ENCODE measurements at regions not wholly inside any gene's neighbourhood (a gene's known extent, or its start where the extent isn't known, plus 50 kb on each side); places are given as distances from the start of the nearest gene placed in this dataset.

- TF ChIP-seq CTCF (IDR thresholded peaks at IDR 0.05): no peak
- TF ChIP-seq ELF1 (IDR thresholded peaks at IDR 0.05): no peak
- TF ChIP-seq TCF12 (IDR thresholded peaks at IDR 0.05): no peak
- TF ChIP-seq MXI1 (IDR thresholded peaks at IDR 0.05; ENCODE audit: low read depth, low read length): no peak
- TF ChIP-seq NRF1 (IDR thresholded peaks at IDR 0.05; ENCODE audit: low read depth, low read length): no peak
- no peak for TF ChIP-seq POLR2AphosphoS5 (IDR thresholded peaks at IDR 0.05; ENCODE audit: low read depth, low read length)
- TF ChIP-seq FOXJ3 (CRISPR knock-in tag; IDR thresholded peaks at IDR 0.05): no peak
- no peak for TF ChIP-seq EZH2phosphoT487 (IDR thresholded peaks at IDR 0.05; ENCODE audit: borderline replicate concordance, low read depth)
- TF ChIP-seq GABPA (IDR thresholded peaks at IDR 0.05; ENCODE audit: low read depth): no peak
- TF ChIP-seq USF2 (IDR thresholded peaks at IDR 0.05; ENCODE audit: borderline replicate concordance, low read depth, low read length): no peak
- TF ChIP-seq PBX3 (IDR thresholded peaks at IDR 0.05): no peak
- TF ChIP-seq USF1 (IDR thresholded peaks at IDR 0.05; ENCODE audit: borderline replicate concordance, low read depth): no peak
- no peak for TF ChIP-seq TEAD4 (IDR thresholded peaks at IDR 0.05; ENCODE audit: borderline replicate concordance, insufficient read depth)
Measured at GRCh38 chr3:72204452-72204851, 419.5 kb upstream of the PROK2 start.
